H1 (cell line): ENCODE measurements at regions not wholly inside any gene's neighbourhood (a gene's known extent, or its start where the extent isn't known, plus 50 kb on each side); places are given as distances from the start of the nearest gene placed in this dataset.

Experiments
- CTCF ChIA-PET: fragments of 300-600 bp; sonication (Branson Sonifier 250); formaldehyde crosslinking; loops from one replicate; lab custom pipeline; 2021; ENCODE audit not compliant: partially characterized antibody; lab: Charles Lee
- POLR2A ChIA-PET: fragments of 300-600 bp; sonication (Branson Sonifier 250); formaldehyde crosslinking; loops from one replicate; lab custom pipeline; 2021; ENCODE audit warnings: inconsistent platforms; ENCODE audit not compliant: partially characterized antibody; lab: Charles Lee
- DNase-seq, 2 experiments: peaks; one replicate each; pipeline versions ENCODE4 v3.0.0 to v3.0.0-alpha.2; 2010 to 2022; ENCODE audit warnings: low spot score in 2 of 2, low read depth in 1 of 2, mixed read lengths in 1 of 2
- FAIRE-seq: peaks from 2 replicates; lab custom pipeline; 2011; peaks lifted over from hg19 to GRCh38; lab: Jason Lieb, UNC
- H2AFZ ChIP-seq: 2 replicates; pipeline ENCODE4 v1.8.1; 2012; ENCODE audit warnings: low read length, inconsistent platforms
- H2AK5ac ChIP-seq: 2 replicates; pipeline ENCODE4 v1.6.1; 2013; ENCODE audit warnings: low read depth, low read length
- H2BK120ac ChIP-seq: replicated peaks from 2 replicates; pipeline ENCODE3; 2013; ENCODE audit warnings: low read depth, low read length, inconsistent platforms
- H2BK12ac ChIP-seq: 2 replicates; pipeline ENCODE4 v1.6.1; 2013; ENCODE audit warnings: low read depth, low read length
- H2BK15ac ChIP-seq: 2 replicates; pipeline ENCODE4 v1.6.1; 2013; ENCODE audit warnings: low read length
- H2BK20ac ChIP-seq: 2 replicates; pipeline ENCODE4 v1.6.1; 2013; ENCODE audit warnings: low read length
- H2BK5ac ChIP-seq: 2 replicates; pipeline ENCODE4 v1.6.1; 2013; ENCODE audit warnings: low read depth, low read length
- H3K14ac ChIP-seq: 2 replicates; pipeline ENCODE4 v1.6.1; 2013; ENCODE audit warnings: inconsistent platforms; ENCODE audit not compliant: insufficient read length
- H3K18ac ChIP-seq: 2 replicates; pipeline ENCODE4 v1.6.1; 2013; ENCODE audit warnings: low read length; ENCODE audit errors: extremely low read depth
- H3K23ac ChIP-seq: 2 replicates; pipeline ENCODE4 v1.6.1; 2013; ENCODE audit warnings: inconsistent platforms; ENCODE audit not compliant: insufficient read length
- H3K23me2 ChIP-seq: 2 replicates; pipeline ENCODE4 v1.6.1; 2013; ENCODE audit warnings: low read depth, low read length
- H3K27ac ChIP-seq: 2 replicates; pipeline ENCODE4 v1.6.1; 2011; ENCODE audit warnings: low read depth, low read length, inconsistent platforms
- H3K27me3 ChIP-seq, 4 experiments: replicated peaks in 1 of 4; 1 replicate in 1 of 4; 2 replicates in 3 of 4; pipeline versions ENCODE4 v1.6.1 to v1.8.1; 2011 to 2013; ENCODE audit warnings: low read length in 3 of 4, mild to moderate bottlenecking in 3 of 4, inconsistent platforms in 2 of 4, mixed read lengths in 2 of 4, moderate library complexity in 1 of 4; ENCODE audit not compliant: control insufficient read depth in 3 of 4, insufficient read depth in 3 of 4; ENCODE audit errors: extremely low read depth in 1 of 4
- H3K36me3 ChIP-seq, 4 experiments: 2 replicates each; pipeline versions ENCODE4 v1.6.1 to v1.8.1; 2011 to 2013; ENCODE audit warnings: mild to moderate bottlenecking in 4 of 4, low read length in 3 of 4, moderate library complexity in 2 of 4, control low read depth in 1 of 4, inconsistent platforms in 1 of 4; ENCODE audit not compliant: insufficient read depth in 4 of 4, control insufficient read depth in 2 of 4
- H3K4ac ChIP-seq: replicated peaks from 2 replicates; pipeline ENCODE3; 2013; ENCODE audit warnings: low read length, low read depth, mixed read lengths, inconsistent platforms; ENCODE audit not compliant: insufficient read length
- H3K4me1 ChIP-seq, 4 experiments: replicated peaks in 1 of 4; 1 replicate in 1 of 4; 2 replicates in 3 of 4; pipeline versions ENCODE4 v1.6.1 to v1.8.1; 2011 to 2013; ENCODE audit warnings: low read length in 3 of 4, inconsistent platforms in 2 of 4, mixed read lengths in 1 of 4; ENCODE audit not compliant: insufficient read depth in 4 of 4, control insufficient read depth in 3 of 4
- H3K4me2 ChIP-seq, 2 experiments: 2 replicates each; pipeline versions ENCODE4 v1.6.1 to v1.8.1; 2011 to 2013; ENCODE audit warnings: low read depth in 2 of 2, low read length in 2 of 2, control low read depth in 1 of 2, inconsistent platforms in 1 of 2, mild to moderate bottlenecking in 1 of 2; ENCODE audit not compliant: insufficient read depth in 1 of 2
- H3K4me3 ChIP-seq, 4 experiments: fragments of 200-600, 300-600 bp in 1 of 4; sonication (generic), shearing (Covaris generic), sonication (Bioruptor Twin) in 1 of 4; 2 replicates each; pipeline versions ENCODE4 v1.5.1 to v1.8.1; 2011 to 2016; ENCODE audit warnings: low read length in 4 of 4, low read depth in 3 of 4, control low read depth in 2 of 4, inconsistent platforms in 2 of 4, mild to moderate bottlenecking in 2 of 4, mixed read lengths in 1 of 4, moderate library complexity in 1 of 4; ENCODE audit not compliant: insufficient read depth in 2 of 4; ENCODE audit errors: extremely low read depth in 1 of 4
- H3K56ac ChIP-seq: replicated peaks from 2 replicates; pipeline ENCODE3; 2013; ENCODE audit warnings: low read depth, mild to moderate bottlenecking, mixed read lengths, low read length, inconsistent platforms; ENCODE audit not compliant: insufficient read length
- H3K79me1 ChIP-seq: 2 replicates; pipeline ENCODE4 v1.6.1; 2013; ENCODE audit warnings: low read depth, low read length, control low read depth
- H3K79me2 ChIP-seq, 2 experiments: 2 replicates each; pipeline versions ENCODE4 v1.6.1 to v1.8.1; 2012 to 2013; ENCODE audit warnings: low read length in 2 of 2, mild to moderate bottlenecking in 2 of 2, inconsistent platforms in 1 of 2; ENCODE audit not compliant: insufficient read depth in 2 of 2, control insufficient read depth in 1 of 2
- H3K9ac ChIP-seq, 4 experiments: replicated peaks in 1 of 4; 1 replicate in 1 of 4; 2 replicates in 3 of 4; pipeline versions ENCODE4 v1.6.1 to v1.8.1; 2011 to 2013; ENCODE audit warnings: low read depth in 3 of 4, low read length in 3 of 4, control low read depth in 2 of 4, mild to moderate bottlenecking in 2 of 4, moderate library complexity in 2 of 4, inconsistent platforms in 1 of 4; ENCODE audit errors: extremely low read depth in 1 of 4
- H3K9me3 ChIP-seq, 2 experiments: 2 replicates each; pipeline versions ENCODE4 v1.6.1 to v1.8.1; 2012 to 2013; ENCODE audit warnings: mild to moderate bottlenecking in 2 of 2, moderate library complexity in 2 of 2, control low read depth in 1 of 2, inconsistent platforms in 1 of 2, low read depth in 1 of 2, low read length in 1 of 2, mixed read lengths in 1 of 2; ENCODE audit not compliant: insufficient read depth in 2 of 2
- H4K20me1 ChIP-seq, 2 experiments: replicated peaks in 1 of 2; 2 replicates each; pipeline versions ENCODE3 to v1.8.1; 2011 to 2013; ENCODE audit warnings: inconsistent platforms in 2 of 2, low read length in 2 of 2, mild to moderate bottlenecking in 1 of 2; ENCODE audit not compliant: insufficient read depth in 2 of 2, control insufficient read depth in 1 of 2
- H4K5ac ChIP-seq: 2 replicates; pipeline ENCODE4 v1.6.1; 2013; ENCODE audit warnings: low read length, low read depth, mixed read lengths, inconsistent platforms; ENCODE audit not compliant: insufficient read length
- H4K8ac ChIP-seq: 2 replicates; pipeline ENCODE4 v1.8.0; 2013; ENCODE audit warnings: mild to moderate bottlenecking, moderate library complexity, low read length, inconsistent platforms; ENCODE audit not compliant: insufficient read depth; ENCODE audit errors: extremely low read depth
- H4K91ac ChIP-seq: replicated peaks from 2 replicates; pipeline ENCODE3; 2013; ENCODE audit warnings: low read length, mixed read lengths, inconsistent platforms; ENCODE audit not compliant: insufficient read length
- KDM1A ChIP-seq: fragments of 200-600, 300-600 bp; sonication (generic); IDR thresholded peaks from 2 replicates; pipeline ENCODE4 v1.7.1; 2016; ENCODE audit warnings: mild to moderate bottlenecking, low read length, borderline replicate concordance
- TCF12 ChIP-seq: IDR thresholded peaks from 2 replicates; pipeline ENCODE4 v1.6.1; 2011; ENCODE audit warnings: low read depth, mild to moderate bottlenecking, low read length
- WGBS, 2 experiments: shearing (Covaris generic) in 1 of 2; methylation state at CpG; one replicate each; pipeline versions ENCODE4 v1.1.6 to v1.1.7; 2013 to 2015; ENCODE audit warnings: low lambda C conversion rate in 2 of 2, mixed read lengths in 2 of 2, inconsistent platforms in 1 of 2, low coverage in 1 of 2, missing lambda C conversion rate in 1 of 2; ENCODE audit not compliant: insufficient replicate concordance in 2 of 2, insufficient coverage in 1 of 2, insufficient read length in 1 of 2; ENCODE audit errors: extremely low coverage in 1 of 2, missing lambda C conversion rate in 1 of 2; 5-methylcytosine and 5-hydroxymethylcytosine counted together
- TF ChIP-seq, protein P1 (sequence below): IDR thresholded peaks from 2 replicates; pipeline ENCODE4 v1.6.1; 2012; ENCODE audit warnings: low read length, inconsistent platforms

- H3K4ac ChIP-seq = no peak overlapping the region
- H3K27ac ChIP-seq = no peak overlapping the region
- no peak overlapping the region for H4K5ac ChIP-seq
- no peaks in the 10 kb centered on the region for H3K4me1 ChIP-seq
- WGBS, 2 experiments = 96% methylated on average over 4 of the region's 4 CpGs; no CpG with 5 or more reads in 1 of the 2 experiments
- no peak overlapping the region for H3K4me3 ChIP-seq
- H3K56ac ChIP-seq = no peak overlapping the region
- H4K8ac ChIP-seq = no peak overlapping the region
- H4K20me1 ChIP-seq = no peaks in the 10 kb centered on the region
- no peak overlapping the region for H2AK5ac ChIP-seq
- H2BK120ac ChIP-seq = no peak overlapping the region
- no peak overlapping the region for H3K18ac ChIP-seq
- FAIRE-seq (no peak), DNase-seq (no peak)
- H3K9ac ChIP-seq = no peak overlapping the region
- no peak overlapping the region for H2BK5ac ChIP-seq
- no peak overlapping the region for H3K4me2 ChIP-seq
- H3K14ac ChIP-seq = no peak overlapping the region
- no peak overlapping the region for H4K91ac ChIP-seq
- CTCF ChIA-PET = no interaction called here
- H3K27me3 ChIP-seq = no peaks in the 10 kb centered on the region
- no peak overlapping the region for H2AFZ ChIP-seq
- H3K9me3 ChIP-seq = no peaks in the 10 kb centered on the region
- no peak for TF ChIP-seq TCF12
- TF ChIP-seq KDM1A = no peak
- TF ChIP-seq, protein P1, sequence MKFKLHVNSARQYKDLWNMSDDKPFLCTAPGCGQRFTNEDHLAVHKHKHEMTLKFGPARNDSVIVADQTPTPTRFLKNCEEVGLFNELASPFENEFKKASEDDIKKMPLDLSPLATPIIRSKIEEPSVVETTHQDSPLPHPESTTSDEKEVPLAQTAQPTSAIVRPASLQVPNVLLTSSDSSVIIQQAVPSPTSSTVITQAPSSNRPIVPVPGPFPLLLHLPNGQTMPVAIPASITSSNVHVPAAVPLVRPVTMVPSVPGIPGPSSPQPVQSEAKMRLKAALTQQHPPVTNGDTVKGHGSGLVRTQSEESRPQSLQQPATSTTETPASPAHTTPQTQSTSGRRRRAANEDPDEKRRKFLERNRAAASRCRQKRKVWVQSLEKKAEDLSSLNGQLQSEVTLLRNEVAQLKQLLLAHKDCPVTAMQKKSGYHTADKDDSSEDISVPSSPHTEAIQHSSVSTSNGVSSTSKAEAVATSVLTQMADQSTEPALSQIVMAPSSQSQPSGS = no peak
- H2BK12ac ChIP-seq = no peak overlapping the region
- no peak overlapping the region for H2BK15ac ChIP-seq
- H3K36me3 ChIP-seq = no peaks in the 10 kb centered on the region
- no peak overlapping the region for H3K23ac ChIP-seq
- H3K79me1 ChIP-seq = no peaks in the 10 kb centered on the region
- H2BK20ac ChIP-seq = no peak overlapping the region
- no peaks in the 10 kb centered on the region for H3K79me2 ChIP-seq
- POLR2A ChIA-PET = no interaction called here
- H3K23me2 ChIP-seq = no peaks in the 10 kb centered on the region
Observed at GRCh38 chr2:145511946-145512345, 992.0 kb upstream of the ZEB2 start.
